NCI-H2171 (cell line): ENCODE measurements at regions not wholly inside any gene's neighbourhood (a gene's known extent, or its start where the extent isn't known, plus 50 kb on each side); places are given as distances from the start of the nearest gene placed in this dataset.

Experiments used
- DNase-seq: peaks from one replicate; lab custom pipeline; 2025; lab: John Stamatoyannopoulos, UW

GRCh38 chr2:121018136-121019061, 266.6 kb downstream of the TFCP2L1 start:
- no peak for DNase-seq

- DNase-seq: no peak
Measured at GRCh38 chr2:121019071-121019470, 265.9 kb downstream of the TFCP2L1 start.

GRCh38 chr2:121019756-121020155, 265.2 kb downstream of the TFCP2L1 start:
- no peak for DNase-seq

DNA sequence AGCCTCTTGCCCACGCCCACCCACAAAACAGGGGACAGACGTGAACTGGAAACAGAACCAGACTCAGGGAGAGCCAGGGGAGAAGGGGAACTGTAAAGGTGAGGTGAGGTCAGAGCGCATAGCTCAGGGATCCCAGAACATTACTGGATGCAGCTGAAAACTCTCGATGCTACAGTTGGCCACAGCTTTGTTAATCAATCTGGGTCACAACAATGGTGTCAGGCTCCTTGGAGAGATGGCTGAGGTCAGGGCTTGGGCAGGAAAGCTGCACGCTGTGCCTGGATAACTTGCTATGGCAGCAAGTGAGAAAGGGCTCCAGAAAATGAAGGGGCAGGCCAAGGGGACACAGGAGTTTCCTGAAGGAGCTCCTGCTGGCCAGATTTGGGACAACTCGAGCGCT, 263.3 kb downstream of the TFCP2L1 start:
- DNase-seq: no peak

GRCh38 chr2:121028577-121028976, 256.4 kb downstream of the TFCP2L1 start:
- no peak for DNase-seq

- DNase-seq: no peak
Measured at GRCh38 chr2:121030523-121030922, 254.5 kb downstream of the TFCP2L1 start.

GRCh38 chr2:121031568-121032340, 253.2 kb downstream of the TFCP2L1 start:
- DNase-seq: no peak

DNA sequence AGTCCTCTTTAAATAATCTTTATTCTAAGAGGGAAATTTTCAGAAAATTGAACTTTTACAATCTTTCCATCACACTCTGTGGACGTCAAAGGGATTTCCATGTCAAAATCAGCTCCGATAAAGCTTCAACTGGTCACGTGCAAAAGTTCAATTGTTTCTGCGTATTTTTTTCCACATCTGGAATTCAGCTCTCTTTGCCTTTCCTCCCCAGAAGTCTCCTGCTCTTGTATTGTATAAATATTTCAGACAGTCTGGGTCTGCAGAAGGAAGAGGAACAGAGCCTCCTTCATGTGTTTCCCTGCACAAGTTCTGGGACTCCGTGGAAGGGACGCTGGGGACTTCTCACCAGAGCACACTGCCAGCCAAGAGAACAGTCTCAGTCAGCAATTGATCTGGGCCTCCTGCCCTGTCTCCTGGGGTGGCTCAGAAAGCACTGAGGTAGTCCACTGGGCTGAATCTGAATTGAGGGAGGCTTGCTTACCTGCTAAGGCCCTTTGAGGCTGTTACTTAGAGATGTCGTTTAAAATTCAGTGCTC, 251.5 kb downstream of the TFCP2L1 start:
- no peak for DNase-seq

GRCh38 chr2:121034551-121034950, 250.5 kb downstream of the TFCP2L1 start:
- DNase-seq: no peak

DNA sequence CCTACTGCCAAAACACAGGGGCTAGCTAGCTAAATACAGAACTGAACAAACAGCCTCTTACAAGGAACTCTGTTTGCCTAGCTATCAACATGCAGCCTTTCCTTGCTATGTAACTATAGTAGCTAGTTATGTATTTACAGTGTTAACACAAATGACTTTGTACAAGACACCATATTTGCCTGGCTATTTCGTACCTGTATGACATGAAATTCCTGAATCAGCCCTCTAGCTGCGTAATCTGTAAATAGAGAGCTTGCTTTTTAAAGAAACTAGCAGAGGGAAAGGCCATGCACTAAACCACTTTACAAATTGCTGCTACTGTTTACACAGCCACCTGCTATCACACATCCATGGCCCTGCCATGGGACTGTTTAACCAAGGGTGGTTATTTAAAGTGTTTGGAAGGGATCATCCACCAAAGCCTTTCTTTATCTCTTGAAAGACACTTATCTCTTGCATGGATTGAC, 248.7 kb downstream of the TFCP2L1 start:
- no peak for DNase-seq

DNA sequence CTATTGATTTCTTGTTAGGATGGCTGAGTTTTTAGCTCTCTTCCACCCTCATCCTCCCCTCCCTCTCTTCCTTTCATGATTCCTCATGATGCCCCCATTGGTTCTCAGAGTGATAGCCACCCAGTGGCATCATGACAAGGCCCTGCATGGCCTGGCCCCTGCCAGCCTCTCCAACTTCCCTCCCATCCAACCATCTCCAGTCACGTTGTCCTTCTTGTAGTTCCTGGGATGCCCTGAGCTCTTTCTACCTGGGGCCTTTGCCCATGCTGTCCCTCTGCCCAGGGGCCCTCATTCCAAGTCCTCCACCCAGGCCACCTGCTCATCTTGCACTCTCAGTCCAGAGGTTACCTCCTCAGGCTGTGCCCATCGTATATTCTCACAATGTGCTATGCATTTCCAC, 247.5 kb downstream of the TFCP2L1 start:
- DNase-seq: no peak

DNA sequence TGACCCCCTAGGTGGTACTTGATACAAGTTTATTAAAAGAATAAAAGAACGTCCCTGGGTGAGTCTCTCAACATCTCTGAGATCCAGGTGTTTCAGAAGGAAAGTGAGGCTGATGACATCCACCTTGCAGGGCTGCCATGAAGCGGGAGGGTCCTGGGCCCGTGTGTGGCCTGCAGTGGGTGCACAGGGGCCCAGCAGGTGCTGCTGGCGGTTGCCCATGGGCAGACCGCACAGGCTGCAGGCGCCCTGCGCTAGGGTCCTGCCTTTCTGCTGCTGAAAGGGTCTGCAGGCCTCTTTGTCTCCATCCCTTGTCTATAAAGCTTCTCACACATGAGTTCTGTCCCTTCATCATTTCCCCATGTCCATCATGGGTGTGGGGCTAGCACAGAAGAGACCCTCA, 247.0 kb downstream of the TFCP2L1 start:
- DNase-seq: no peak

DNA sequence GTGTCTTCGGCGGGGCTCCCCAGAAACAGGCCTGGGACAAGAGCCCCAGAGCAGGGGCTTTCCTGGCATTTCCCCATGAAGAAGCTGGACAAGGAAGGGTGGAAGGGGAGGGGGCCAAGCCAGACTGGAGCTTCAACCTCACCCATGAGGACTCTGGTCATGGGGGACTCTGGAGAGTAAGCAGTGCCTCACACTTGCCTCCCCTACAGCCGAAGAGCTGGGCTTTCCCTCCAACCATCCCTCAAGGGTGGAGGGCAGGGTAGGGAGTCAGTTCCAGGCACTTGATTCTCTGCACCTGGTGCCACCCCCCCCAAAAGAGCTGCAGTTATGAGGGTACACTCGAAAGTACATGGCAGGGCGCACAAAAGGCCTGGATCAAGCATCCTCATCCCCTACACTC, 246.6 kb downstream of the TFCP2L1 start:
- DNase-seq: no peak

DNA sequence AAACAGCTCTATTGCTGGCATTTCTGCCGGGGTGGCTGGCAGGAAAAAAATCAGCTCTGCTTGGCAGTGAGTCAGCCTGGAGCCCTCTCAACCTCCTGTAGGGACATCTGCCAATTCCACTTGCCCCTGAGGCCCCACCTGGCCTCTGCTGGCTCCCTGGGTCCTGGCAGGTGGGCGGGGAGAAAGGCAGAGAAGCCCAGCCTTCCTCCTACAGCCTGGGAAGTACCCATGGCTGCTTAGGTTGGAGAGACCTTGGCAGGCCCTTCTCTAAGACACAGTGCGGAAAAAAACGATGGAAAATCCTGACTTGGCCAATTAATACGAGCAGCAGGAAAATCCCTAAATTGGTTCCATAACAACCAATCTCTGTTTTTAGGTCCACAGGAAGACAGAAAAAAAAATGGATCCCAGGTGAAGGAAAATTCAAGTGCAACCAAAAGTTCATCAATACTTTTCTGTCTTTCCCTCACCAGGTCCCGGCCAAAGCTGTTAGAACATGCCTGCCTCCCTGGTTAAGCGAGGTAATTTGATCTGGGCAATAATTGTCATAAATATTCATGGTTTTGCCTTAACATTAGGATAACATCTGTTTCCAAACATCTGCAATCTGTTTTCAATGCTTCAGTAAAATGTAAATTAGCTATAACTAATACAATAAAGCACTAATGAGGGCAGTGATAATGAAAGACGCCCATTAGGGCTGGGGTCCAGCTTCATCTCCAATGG, 245.9 kb downstream of the TFCP2L1 start:
- DNase-seq: peak; percentile 92

DNA sequence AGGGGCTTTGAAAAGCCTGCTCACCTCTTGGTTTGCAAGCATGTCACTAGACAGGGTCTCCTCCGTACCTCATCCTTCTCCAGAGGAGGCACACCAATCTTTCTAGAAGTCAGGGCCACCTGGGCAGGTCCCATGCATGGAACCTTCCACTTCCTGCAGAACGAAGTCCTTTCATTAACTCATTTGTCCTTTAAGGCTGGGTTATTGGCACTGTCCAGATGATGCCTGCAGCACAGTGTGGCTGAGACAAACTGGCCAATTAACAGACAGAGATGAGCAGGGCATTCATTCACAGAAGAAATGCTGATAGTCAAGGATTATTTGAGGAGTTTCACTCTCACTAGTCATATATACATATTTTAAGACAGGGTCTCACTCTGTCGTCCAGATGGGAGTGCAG, 245.3 kb downstream of the TFCP2L1 start:
- no peak for DNase-seq

GRCh38 chr2:121041516-121041915, 243.5 kb downstream of the TFCP2L1 start:
- no peak for DNase-seq

- DNase-seq: no peak
Measured at GRCh38 chr2:121043061-121043826, 241.8 kb downstream of the TFCP2L1 start.

DNA sequence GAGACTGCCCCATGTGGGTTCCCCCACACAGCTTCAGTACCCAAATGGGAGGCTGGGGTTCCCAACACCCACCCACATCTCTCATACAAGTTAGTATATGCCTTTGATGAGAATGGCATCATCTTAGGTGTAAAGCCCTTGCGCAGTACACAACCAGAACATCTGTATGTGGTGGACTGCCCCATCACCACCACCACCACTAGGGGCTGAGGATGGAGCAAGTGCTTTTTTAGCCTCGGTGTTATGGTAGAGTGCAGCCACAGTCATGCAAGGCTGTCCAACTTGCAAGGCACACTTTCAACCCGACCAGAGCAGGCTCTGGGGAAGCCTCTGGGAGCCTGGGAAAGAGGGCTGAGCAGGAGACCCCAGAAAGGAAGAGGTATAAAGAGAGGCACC, 241.2 kb downstream of the TFCP2L1 start:
- DNase-seq: no peak

- no peak for DNase-seq
Measured at GRCh38 chr2:121044412-121044811, 240.6 kb downstream of the TFCP2L1 start.

- DNase-seq: no peak
Measured at GRCh38 chr2:121045245-121045644, 239.8 kb downstream of the TFCP2L1 start.

GRCh38 chr2:121046335-121046734, 238.7 kb downstream of the TFCP2L1 start:
- no peak for DNase-seq
